ENCODE measurements at regions not wholly inside any gene's neighbourhood (a gene's known extent, or its start where the extent isn't known, plus 50 kb on each side); places are given as distances from the start of the nearest gene placed in this dataset.

GRCh38 chr1:80453775-80454174 lies 1347.0 kb upstream of the ADGRL2 start:
- no peak overlapping the region for H3K9ac ChIP-seq (ENCODE audit: low read depth in 1 of 2, low read length in 2 of 2)
- H3K27me3 ChIP-seq (ENCODE audit: control insufficient read depth in 4 of 4, insufficient read depth in 4 of 4, low read length in 3 of 4): no peaks in the 10 kb centered on the region
- no peak overlapping the region for H3K4me3 ChIP-seq (ENCODE audit: low read depth in 1 of 3, low read length in 3 of 3)
- no peak for DNase-seq (ENCODE audit: low spot score)
- H3K27ac ChIP-seq (ENCODE audit: low read depth in 1 of 2, low read length in 2 of 2): no peak overlapping the region
- H3K36me3 ChIP-seq (ENCODE audit: control insufficient read depth in 4 of 4, insufficient read depth in 3 of 4, low read depth in 1 of 4, low read length in 3 of 4): no peaks in the 10 kb centered on the region
- TF ChIP-seq RXRA (IDR thresholded peaks at IDR 0.05) (no peak), NR2F2 (IDR thresholded peaks at IDR 0.05) (no peak), JUND (IDR thresholded peaks at IDR 0.05) (no peak), SP1 (IDR thresholded peaks at IDR 0.05) (no peak), GABPA (IDR thresholded peaks at IDR 0.05 in 1 of 2, conservative IDR thresholded peaks at IDR 0.05 in 1 of 2) (no peak), FOXA2 (IDR thresholded peaks at IDR 0.05) (no peak), RAD21 (IDR thresholded peaks at IDR 0.05) (no peak)
- H3K4me1 ChIP-seq (ENCODE audit: control insufficient read depth in 4 of 4, insufficient read depth in 4 of 4, low read length in 3 of 4): no peaks in the 10 kb centered on the region
- H3K9me3 ChIP-seq (ENCODE audit: control insufficient read depth in 4 of 4, low read length in 3 of 4): no peaks in the 10 kb centered on the region
- WGBS: 72% methylated on average over 2 of the region's 2 CpGs

GRCh38 chr1:80450711-80451110 lies 1350.0 kb upstream of the ADGRL2 start:
- H3K36me3 ChIP-seq (ENCODE audit: control insufficient read depth in 4 of 4, insufficient read depth in 3 of 4, low read depth in 1 of 4, low read length in 3 of 4): no peaks in the 10 kb centered on the region
- no peaks in the 10 kb centered on the region for H3K9me3 ChIP-seq (ENCODE audit: control insufficient read depth in 4 of 4, low read length in 3 of 4)
- TF ChIP-seq EGR1 (IDR thresholded peaks at IDR 0.05; ENCODE audit: low read depth in 2 of 2) (no peak), RXRA (IDR thresholded peaks at IDR 0.05) (no peak), GABPA (IDR thresholded peaks at IDR 0.05 in 1 of 2, conservative IDR thresholded peaks at IDR 0.05 in 1 of 2) (no peak)
- WGBS: 89% methylated on average over 2 of the region's 2 CpGs
- no peaks in the 10 kb centered on the region for H3K4me1 ChIP-seq (ENCODE audit: control insufficient read depth in 4 of 4, insufficient read depth in 4 of 4, low read length in 3 of 4)
- no peak overlapping the region for H3K4me3 ChIP-seq (ENCODE audit: low read depth in 1 of 3, low read length in 3 of 3)
- no peaks in the 10 kb centered on the region for H3K27me3 ChIP-seq (ENCODE audit: control insufficient read depth in 4 of 4, insufficient read depth in 4 of 4, low read length in 3 of 4)
- no peak overlapping the region for H3K9ac ChIP-seq (ENCODE audit: low read depth in 1 of 2, low read length in 2 of 2)
- DNase-seq (ENCODE audit: low spot score): no peak
- no peak overlapping the region for H3K27ac ChIP-seq (ENCODE audit: low read depth in 1 of 2, low read length in 2 of 2)

- Histone ChIP-seq H3K27ac (ENCODE audit: low read depth in 1 of 2, low read length in 2 of 2) (no peak overlapping the region), H3K27me3 (ENCODE audit: control insufficient read depth in 4 of 4, insufficient read depth in 4 of 4, low read length in 3 of 4) (no peaks in the 10 kb centered on the region), H3K4me1 (ENCODE audit: control insufficient read depth in 4 of 4, insufficient read depth in 4 of 4, low read length in 3 of 4) (no peaks in the 10 kb centered on the region), H3K4me3 (ENCODE audit: low read depth in 1 of 3, low read length in 3 of 3) (no peak overlapping the region), H3K36me3 (ENCODE audit: control insufficient read depth in 4 of 4, insufficient read depth in 3 of 4, low read depth in 1 of 4, low read length in 3 of 4) (no peaks in the 10 kb centered on the region), H3K9ac (ENCODE audit: low read depth in 1 of 2, low read length in 2 of 2) (no peak overlapping the region), H3K9me3 (ENCODE audit: control insufficient read depth in 4 of 4, low read length in 3 of 4) (no peaks in the 10 kb centered on the region)
- no peak for DNase-seq (ENCODE audit: low spot score)
- WGBS: 75% methylated on average over 5 of the region's 5 CpGs
- no peak for TF ChIP-seq HNF4G (IDR thresholded peaks at IDR 0.05)
- no peak for TF ChIP-seq TAF1 (conservative IDR thresholded peaks at IDR 0.05)
- no peak for TF ChIP-seq MAX (IDR thresholded peaks at IDR 0.05)
- no peak for TF ChIP-seq EGR1 (IDR thresholded peaks at IDR 0.05; ENCODE audit: low read depth in 2 of 2)
- TF ChIP-seq ZBTB33 (IDR thresholded peaks at IDR 0.05): no peak
- TF ChIP-seq YY1 (IDR thresholded peaks at IDR 0.05): no peak
- no peak for TF ChIP-seq FOXA2 (IDR thresholded peaks at IDR 0.05)
- TF ChIP-seq GABPA (IDR thresholded peaks at IDR 0.05 in 1 of 2, conservative IDR thresholded peaks at IDR 0.05 in 1 of 2): no peak
- no peak for TF ChIP-seq SP1 (IDR thresholded peaks at IDR 0.05)
- no peak for TF ChIP-seq REST (IDR thresholded peaks at IDR 0.05)
- no peak for TF ChIP-seq FOXA1 (IDR thresholded peaks at IDR 0.05)
- no peak for TF ChIP-seq ATF3 (IDR thresholded peaks at IDR 0.05)
- TF ChIP-seq RXRA (IDR thresholded peaks at IDR 0.05): no peak
- no peak for TF ChIP-seq NR2F2 (IDR thresholded peaks at IDR 0.05)
- TF ChIP-seq JUND (IDR thresholded peaks at IDR 0.05): no peak
- TF ChIP-seq CTCF (IDR thresholded peaks at IDR 0.05; ENCODE audit: low read depth, low read length, missing input control): no peak
- no peak for TF ChIP-seq HNF4A (conservative IDR thresholded peaks at IDR 0.05)
- no peak for TF ChIP-seq RAD21 (IDR thresholded peaks at IDR 0.05)
These were observed 1352.7 kb upstream of the ADGRL2 start for GRCh38 chr1:80448081-80448480.

Measured in liver (tissue), 8 donors.